22Rv1 (cell line): ENCODE measurements at regions not wholly inside any gene's neighbourhood (a gene's known extent, or its start where the extent isn't known, plus 50 kb on each side); places are given as distances from the start of the nearest gene placed in this dataset.

ENCODE experiments used
- ZFX ChIP-seq: fragments of 450-650 bp; IDR thresholded peaks from 2 replicates; pipeline ENCODE4 v1.6.1; 2017; ENCODE audit warnings: antibody characterized with exemption, borderline replicate concordance
- TF ChIP-seq, protein P1 (sequence below): fragments of 450-650 bp; IDR thresholded peaks from 2 replicates; pipeline ENCODE4 v1.5.1; 2017; ENCODE audit warnings: mild to moderate bottlenecking

DNA sequence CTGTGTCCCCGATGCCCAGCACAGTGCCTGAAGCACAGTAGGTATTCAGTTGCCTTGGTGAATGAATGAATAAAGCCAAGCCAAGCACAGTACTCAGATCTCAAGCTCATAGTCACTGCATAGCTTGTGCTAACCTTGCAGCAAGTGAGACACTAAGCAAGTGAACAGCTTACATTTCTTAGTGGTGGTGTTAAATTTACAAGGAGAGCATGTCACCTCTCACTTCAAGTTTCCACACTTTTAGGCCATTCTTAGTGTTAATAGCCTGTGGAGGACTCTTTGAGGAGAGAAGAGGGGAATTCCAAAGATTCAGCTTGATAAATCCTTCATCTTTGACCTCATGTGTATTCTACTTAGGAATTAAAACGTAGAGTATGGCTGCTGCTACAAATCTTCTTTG lies 104.7 kb downstream of the C9orf152 start:
- TF ChIP-seq, protein P1, sequence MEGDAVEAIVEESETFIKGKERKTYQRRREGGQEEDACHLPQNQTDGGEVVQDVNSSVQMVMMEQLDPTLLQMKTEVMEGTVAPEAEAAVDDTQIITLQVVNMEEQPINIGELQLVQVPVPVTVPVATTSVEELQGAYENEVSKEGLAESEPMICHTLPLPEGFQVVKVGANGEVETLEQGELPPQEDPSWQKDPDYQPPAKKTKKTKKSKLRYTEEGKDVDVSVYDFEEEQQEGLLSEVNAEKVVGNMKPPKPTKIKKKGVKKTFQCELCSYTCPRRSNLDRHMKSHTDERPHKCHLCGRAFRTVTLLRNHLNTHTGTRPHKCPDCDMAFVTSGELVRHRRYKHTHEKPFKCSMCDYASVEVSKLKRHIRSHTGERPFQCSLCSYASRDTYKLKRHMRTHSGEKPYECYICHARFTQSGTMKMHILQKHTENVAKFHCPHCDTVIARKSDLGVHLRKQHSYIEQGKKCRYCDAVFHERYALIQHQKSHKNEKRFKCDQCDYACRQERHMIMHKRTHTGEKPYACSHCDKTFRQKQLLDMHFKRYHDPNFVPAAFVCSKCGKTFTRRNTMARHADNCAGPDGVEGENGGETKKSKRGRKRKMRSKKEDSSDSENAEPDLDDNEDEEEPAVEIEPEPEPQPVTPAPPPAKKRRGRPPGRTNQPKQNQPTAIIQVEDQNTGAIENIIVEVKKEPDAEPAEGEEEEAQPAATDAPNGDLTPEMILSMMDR = no peak
- TF ChIP-seq ZFX = no peak
